Testis (tissue), 2 donors: ENCODE measurements at regions not wholly inside any gene's neighbourhood (a gene's known extent, or its start where the extent isn't known, plus 50 kb on each side); places are given as distances from the start of the nearest gene placed in this dataset.

Source experiments
- DNase-seq: peaks from one replicate; pipeline ENCODE4 v3.0.0-alpha.2; 2019
- H3K27ac ChIP-seq, 2 donors: fragments of 200-600 bp; sonication (generic); one replicate each; pipeline ENCODE4 v1.5.1; 2019
- H3K27me3 ChIP-seq: fragments of 200-600 bp; sonication (generic); one replicate; pipeline ENCODE4 v1.5.1; 2019
- H3K36me3 ChIP-seq: fragments of 200-600 bp; sonication (generic); one replicate; pipeline ENCODE4 v1.5.1; 2017; ENCODE audit warnings: low read depth; ENCODE audit errors: missing control alignments
- H3K4me1 ChIP-seq: fragments of 200-600 bp; sonication (generic); one replicate; pipeline ENCODE4 v1.5.1; 2019
- H3K4me3 ChIP-seq, 2 donors: fragments of 200-600 bp; sonication (generic); one replicate each; pipeline ENCODE4 v1.5.1; 2017 to 2019
- H3K9me3 ChIP-seq: fragments of 200-600 bp; sonication (generic); one replicate; pipeline ENCODE4 v1.5.1; 2017
- CTCF ChIP-seq, 3 experiments: fragments of 450-650 bp in 2 of 3; fragments of 200-600 bp in 1 of 3; sonication (generic) in 1 of 3; IDR thresholded peaks; one replicate each; pipeline ENCODE4 v1.5.1; 2016 to 2019; ENCODE audit warnings: antibody characterized with exemption in 3 of 3, mild to moderate bottlenecking in 2 of 3, moderate library complexity in 1 of 3
- POLR2A ChIP-seq: fragments of 450-650 bp; IDR thresholded peaks from one replicate; pipeline ENCODE4 v1.6.1; 2017; ENCODE audit warnings: antibody characterized with exemption, mild to moderate bottlenecking, moderate library complexity
- WGBS, 2 donors: methylation state at CpG; one replicate each; pipeline ENCODE4 v1.1.5; 2018; 5-methylcytosine and 5-hydroxymethylcytosine counted together
- intact Hi-C: fragments of 100-400 bp; cut with DNase I; formaldehyde crosslinking; loops from one replicate; pipeline ENCODE4 v1.15.1; 2023; ENCODE audit warnings: low total_unique reads

GRCh38 chr5:136528481-136529030, 163.2 kb upstream of the TRPC7 start:
- no peaks in the 10 kb centered on the region for H3K27me3 ChIP-seq
- intact Hi-C loops: no loop called here
- 71 to 77% methylated on average over 2 of the region's 2 CpGs for WGBS, 2 donors
- TF ChIP-seq POLR2A: no peak
- TF ChIP-seq CTCF (IDR thresholded peaks at IDR 0.05): no peak
- no peak for DNase-seq
- H3K27ac ChIP-seq: no peak overlapping the region
- no peaks in the 10 kb centered on the region for H3K9me3 ChIP-seq
- H3K4me1 ChIP-seq: no peaks in the 10 kb centered on the region
- no peaks in the 10 kb centered on the region for H3K36me3 ChIP-seq
- H3K4me3 ChIP-seq: no peak overlapping the region

- no peak overlapping the region for H3K4me3 ChIP-seq
- TF ChIP-seq POLR2A: no peak
- TF ChIP-seq CTCF (IDR thresholded peaks at IDR 0.05): no peak
- intact Hi-C loops: no loop called here
- no peaks in the 10 kb centered on the region for H3K36me3 ChIP-seq
- H3K9me3 ChIP-seq: no peaks in the 10 kb centered on the region
- WGBS, 2 donors: 41 to 52% methylated on average over 4 of the region's 4 CpGs
- H3K27me3 ChIP-seq: no peaks in the 10 kb centered on the region
- no peak overlapping the region for H3K27ac ChIP-seq
- H3K4me1 ChIP-seq: no peaks in the 10 kb centered on the region
- DNase-seq: no peak
These were observed 162.0 kb upstream of the TRPC7 start for GRCh38 chr5:136527311-136527710.

GRCh38 chr5:136526791-136527190, 161.4 kb upstream of the TRPC7 start:
- no peaks in the 10 kb centered on the region for H3K36me3 ChIP-seq
- TF ChIP-seq CTCF (IDR thresholded peaks at IDR 0.05) (no peak), POLR2A (no peak)
- no peak overlapping the region for H3K4me3 ChIP-seq
- intact Hi-C loops: no loop called here
- no peaks in the 10 kb centered on the region for H3K4me1 ChIP-seq
- H3K27me3 ChIP-seq: no peaks in the 10 kb centered on the region
- no peak overlapping the region for H3K27ac ChIP-seq
- WGBS, 2 donors: 56 to 78% methylated on average over 5 of the region's 5 CpGs
- H3K9me3 ChIP-seq: no peaks in the 10 kb centered on the region
- no peak for DNase-seq

GRCh38 chr5:136526021-136526420, 160.7 kb upstream of the TRPC7 start:
- H3K4me1 ChIP-seq: no peaks in the 10 kb centered on the region
- intact Hi-C loops: no loop called here
- no peak for TF ChIP-seq CTCF (IDR thresholded peaks at IDR 0.05)
- no peak for TF ChIP-seq POLR2A
- no peaks in the 10 kb centered on the region for H3K36me3 ChIP-seq
- H3K9me3 ChIP-seq: no peaks in the 10 kb centered on the region
- no peak overlapping the region for H3K4me3 ChIP-seq
- no peaks in the 10 kb centered on the region for H3K27me3 ChIP-seq
- DNase-seq: no peak
- H3K27ac ChIP-seq: no peak overlapping the region
- WGBS, 2 donors: 68 to 73% methylated on average over 4 of the region's 4 CpGs

- H3K9me3 ChIP-seq: no peaks in the 10 kb centered on the region
- H3K27ac ChIP-seq: no peak overlapping the region
- no peaks in the 10 kb centered on the region for H3K36me3 ChIP-seq
- no peak for TF ChIP-seq POLR2A
- no peak for TF ChIP-seq CTCF (IDR thresholded peaks at IDR 0.05)
- DNase-seq: no peak
- 43 to 46% methylated on average over 2 of the region's 2 CpGs for WGBS, 2 donors
- no peak overlapping the region for H3K4me3 ChIP-seq
- no peaks in the 10 kb centered on the region for H3K4me1 ChIP-seq
- intact Hi-C loops: no loop called here
- H3K27me3 ChIP-seq: no peaks in the 10 kb centered on the region
These were observed 160.3 kb upstream of the TRPC7 start for GRCh38 chr5:136525597-136525996.
